Cardiac muscle cell (in vitro differentiated cells and primary cell): ENCODE measurements at regions not wholly inside any gene's neighbourhood (a gene's known extent, or its start where the extent isn't known, plus 50 kb on each side); places are given as distances from the start of the nearest gene placed in this dataset.

Experiments
- DNase-seq, 2 donors: peaks; one replicate each; pipeline versions ENCODE4 v3.0.0 to v3.0.0-alpha.2; 2010 to 2017; ENCODE audit warnings: low read depth in 1 of 2, low spot score in 1 of 2
- H3K27ac ChIP-seq: fragments of 200-600 bp; sonication (generic); 2 replicates; pipeline ENCODE4 v1.5.1; 2016
- H3K27me3 ChIP-seq: fragments of 200-600 bp; sonication (generic); 2 replicates; pipeline ENCODE4 v1.6.0; 2016; ENCODE audit warnings: control low read depth
- H3K36me3 ChIP-seq: fragments of 200-600 bp; sonication (generic); 2 replicates; pipeline ENCODE4 v1.5.1; 2016; ENCODE audit warnings: control low read depth
- H3K4me1 ChIP-seq: fragments of 200-600 bp; sonication (generic); 2 replicates; pipeline ENCODE4 v1.8.1; 2017; ENCODE audit warnings: low read depth, mild to moderate bottlenecking, mixed run types
- H3K4me3 ChIP-seq: fragments of 200-600 bp; sonication (generic); 2 replicates; pipeline ENCODE4 v1.5.1; 2016; ENCODE audit warnings: mild to moderate bottlenecking
- H3K9me3 ChIP-seq: fragments of 200-600 bp; sonication (generic); 2 replicates; pipeline ENCODE4 v1.5.1; 2017; ENCODE audit warnings: low read depth, mild to moderate bottlenecking, control low read depth
- CTCF ChIP-seq: IDR thresholded peaks from 2 replicates; pipeline ENCODE4 v1.5.1; 2012; ENCODE audit warnings: low read depth, mild to moderate bottlenecking, low read length

- no peaks in the 10 kb centered on the region for H3K36me3 ChIP-seq
- no peak overlapping the region for H3K4me3 ChIP-seq
- H3K27ac ChIP-seq, result no peak overlapping the region
- H3K9me3 ChIP-seq, result no peaks in the 10 kb centered on the region
- H3K4me1 ChIP-seq, result no peaks in the 10 kb centered on the region
- no peak for TF ChIP-seq CTCF
- H3K27me3 ChIP-seq, result no peaks in the 10 kb centered on the region
- DNase-seq, result no peak
Measured at GRCh38 chr3:105152987-105153386, 213.7 kb upstream of the ALCAM start.

- no peak for TF ChIP-seq CTCF
- no peaks in the 10 kb centered on the region for H3K27me3 ChIP-seq
- no peak overlapping the region for H3K4me3 ChIP-seq
- no peaks in the 10 kb centered on the region for H3K4me1 ChIP-seq
- no peaks in the 10 kb centered on the region for H3K9me3 ChIP-seq
- no peak overlapping the region for H3K27ac ChIP-seq
- no peak for DNase-seq
- H3K36me3 ChIP-seq, result no peaks in the 10 kb centered on the region
Measured at GRCh38 chr3:105154692-105155091, 212.0 kb upstream of the ALCAM start.

GRCh38 chr3:105157067-105157765 lies 209.5 kb upstream of the ALCAM start:
- no peak overlapping the region for H3K27ac ChIP-seq
- no peaks in the 10 kb centered on the region for H3K36me3 ChIP-seq
- no peak for TF ChIP-seq CTCF
- no peaks in the 10 kb centered on the region for H3K27me3 ChIP-seq
- H3K9me3 ChIP-seq, result no peaks in the 10 kb centered on the region
- no peak for DNase-seq
- H3K4me3 ChIP-seq, result no peak overlapping the region
- no peaks in the 10 kb centered on the region for H3K4me1 ChIP-seq

- H3K27ac ChIP-seq, result no peak overlapping the region
- no peak overlapping the region for H3K4me3 ChIP-seq
- no peak for TF ChIP-seq CTCF
- H3K4me1 ChIP-seq, result no peaks in the 10 kb centered on the region
- H3K36me3 ChIP-seq, result no peaks in the 10 kb centered on the region
- DNase-seq, result no peak
- no peaks in the 10 kb centered on the region for H3K9me3 ChIP-seq
- H3K27me3 ChIP-seq, result no peaks in the 10 kb centered on the region
Measured at GRCh38 chr3:105157766-105158085, 209.0 kb upstream of the ALCAM start.

- no peak for DNase-seq
- no peaks in the 10 kb centered on the region for H3K36me3 ChIP-seq
- no peaks in the 10 kb centered on the region for H3K4me1 ChIP-seq
- H3K27me3 ChIP-seq, result no peaks in the 10 kb centered on the region
- no peak overlapping the region for H3K27ac ChIP-seq
- no peak overlapping the region for H3K4me3 ChIP-seq
- TF ChIP-seq CTCF, result no peak
- no peaks in the 10 kb centered on the region for H3K9me3 ChIP-seq
Measured at GRCh38 chr3:105158286-105158685, 208.4 kb upstream of the ALCAM start.

- Histone ChIP-seq H3K4me1 (no peaks in the 10 kb centered on the region), H3K4me3 (no peak overlapping the region), H3K27ac (no peak overlapping the region), H3K9me3 (no peaks in the 10 kb centered on the region), H3K27me3 (no peaks in the 10 kb centered on the region), H3K36me3 (no peaks in the 10 kb centered on the region)
- TF ChIP-seq CTCF, result no peak
- no peak for DNase-seq
Measured at GRCh38 chr3:105162448-105162847, 204.3 kb upstream of the ALCAM start.
